HCT116 (cell line): ENCODE measurements at regions not wholly inside any gene's neighbourhood (a gene's known extent, or its start where the extent isn't known, plus 50 kb on each side); places are given as distances from the start of the nearest gene placed in this dataset.

ENCODE experiments used
- ATAC-seq: fragments of 200-7000 bp; cut with Tn5 transposase; 2 replicates; pipeline ENCODE4 v1.9.1; 2020; ENCODE audit warnings: mild to moderate bottlenecking, moderate library complexity
- BruUV-seq: library from RNA; stranded (reverse); fragments of 400-500 nt; replicated peaks from 2 replicates; lab custom pipeline; 2021; lab: Mats Ljungman, UMichigan
- CTCF ChIA-PET: fragments of 300-600 bp; sonication (Branson Sonifier 250); formaldehyde crosslinking; loops from one replicate; lab custom pipeline; 2021; ENCODE audit warnings: antibody characterized with exemption; lab: Charles Lee
- POLR2A ChIA-PET: fragments of 300-600, 350-600 bp; sonication (Branson Sonifier 250); formaldehyde crosslinking; loops from one replicate; lab custom pipeline; 2021; ENCODE audit warnings: antibody characterized with exemption; lab: Charles Lee
- RAD21 ChIA-PET, 2 experiments: fragments of 300-600 bp; sonication (Branson Sonifier 250); formaldehyde crosslinking; loops; one replicate each; lab custom pipeline; 2023; ENCODE audit warnings: low total read pairs in 2 of 2; ENCODE audit not compliant: uncharacterized antibody in 2 of 2, unreplicated experiment in 2 of 2, low non-redundant PET in 1 of 2; lab: Charles Lee
- DNase-seq: peaks from one replicate; pipeline ENCODE4 v3.0.0-alpha.2; 2010; ENCODE audit warnings: low read depth, low spot score
- H2AFZ ChIP-seq: fragments of 200-600 bp; shearing (Covaris generic), sonication (generic); 2 replicates; pipeline ENCODE4 v1.6.1; 2017; ENCODE audit warnings: low read depth, mixed run types, mixed read lengths, antibody characterized with exemption, low read length; ENCODE audit not compliant: poor library complexity, severe bottlenecking
- H3K27ac ChIP-seq: 2 replicates; pipeline ENCODE4 v1.5.1; 2012; ENCODE audit warnings: low read depth, low read length
- H3K27me3 ChIP-seq: fragments of 200-600 bp; sonication (generic); 2 replicates; pipeline ENCODE4 v1.6.1; 2016; ENCODE audit warnings: mixed run types, low read length, mixed read lengths; ENCODE audit not compliant: insufficient read depth
- H3K36me3 ChIP-seq, 2 experiments: fragments of 200-500 bp in 1 of 2; fragments of 200-600 bp in 1 of 2; sonication (Bioruptor generic) in 1 of 2; sonication (generic) in 1 of 2; 2 replicates each; pipeline versions ENCODE4 v1.5.1 to v1.6.1; 2014 to 2016; ENCODE audit warnings: low read length in 2 of 2, inconsistent platforms in 1 of 2, mixed read lengths in 1 of 2, mixed run types in 1 of 2; ENCODE audit not compliant: insufficient read depth in 2 of 2, control insufficient read depth in 1 of 2
- H3K4me1 ChIP-seq, 2 experiments: fragments of 200-600 bp in 1 of 2; sonication (generic) in 1 of 2; 2 replicates each; pipeline versions ENCODE4 v1.5.1 to v1.6.1; 2012 to 2017; ENCODE audit warnings: low read length in 2 of 2, inconsistent platforms in 1 of 2, mild to moderate bottlenecking in 1 of 2, mixed read lengths in 1 of 2, mixed run types in 1 of 2, moderate library complexity in 1 of 2; ENCODE audit not compliant: insufficient read depth in 2 of 2, control insufficient read depth in 1 of 2
- H3K4me2 ChIP-seq: fragments of 200-600 bp; sonication (generic); 2 replicates; pipeline ENCODE4 v1.6.1; 2017; ENCODE audit warnings: mixed run types, low read length, mixed read lengths
- H3K4me3 ChIP-seq, 2 experiments: fragments of 200-600 bp in 1 of 2; sonication (generic) in 1 of 2; replicated peaks in 1 of 2; 2 replicates each; pipeline ENCODE4 v1.5.1; 2011 to 2016; ENCODE audit warnings: low read length in 2 of 2, control low read depth in 1 of 2, low read depth in 1 of 2, mild to moderate bottlenecking in 1 of 2, mixed read lengths in 1 of 2, mixed run types in 1 of 2
- H3K79me2 ChIP-seq: fragments of 200-600 bp; sonication (generic); 2 replicates; pipeline ENCODE4 v1.6.1; 2017; ENCODE audit warnings: mild to moderate bottlenecking, mixed run types, low read length, moderate library complexity, mixed read lengths; ENCODE audit not compliant: insufficient read depth
- H3K9ac ChIP-seq: fragments of 200-600 bp; sonication (generic); 2 replicates; pipeline ENCODE4 v1.6.1; 2016; ENCODE audit warnings: low read length, mixed read lengths
- H3K9me2 ChIP-seq: fragments of 200-600 bp; sonication (generic), shearing (Covaris generic); 2 replicates; pipeline ENCODE4 v1.6.1; 2017; ENCODE audit warnings: mixed run types, mild to moderate bottlenecking, moderate library complexity; ENCODE audit not compliant: insufficient read depth
- H3K9me3 ChIP-seq, 2 experiments: fragments of 200-500 bp in 1 of 2; fragments of 200-600 bp in 1 of 2; sonication (Bioruptor generic) in 1 of 2; sonication (generic) in 1 of 2; 2 replicates each; pipeline ENCODE4 v1.6.1; 2014 to 2017; ENCODE audit warnings: low read length in 2 of 2, mixed read lengths in 2 of 2, inconsistent platforms in 1 of 2, low read depth in 1 of 2, mild to moderate bottlenecking in 1 of 2, mixed run types in 1 of 2, moderate library complexity in 1 of 2; ENCODE audit not compliant: control insufficient read depth in 1 of 2, insufficient read depth in 1 of 2
- H4K20me1 ChIP-seq: fragments of 200-600 bp; sonication (generic), shearing (Covaris generic); 2 replicates; pipeline ENCODE4 v1.6.1; 2017; ENCODE audit warnings: mixed run types, mild to moderate bottlenecking, moderate library complexity; ENCODE audit not compliant: insufficient read depth
- ATF3 ChIP-seq: IDR thresholded peaks from 2 replicates; pipeline ENCODE4 v1.6.1; 2012
- CEBPB ChIP-seq: IDR thresholded peaks from 2 replicates; pipeline ENCODE4 v1.6.1; 2012; ENCODE audit warnings: low read depth
- CTCF ChIP-seq, 3 experiments: fragments of 200-600 bp in 1 of 3; sonication (generic) in 1 of 3; IDR thresholded peaks in 2 of 3; conservative IDR thresholded peaks in 1 of 3; 2 replicates each; pipeline ENCODE4 v1.5.1; 2012 to 2017; ENCODE audit warnings: low read depth in 2 of 3, low read length in 2 of 3, antibody characterized with exemption in 1 of 3, borderline replicate concordance in 1 of 3, control low read depth in 1 of 3, mild to moderate bottlenecking in 1 of 3, mixed read lengths in 1 of 3, mixed run types in 1 of 3, moderate library complexity in 1 of 3; ENCODE audit not compliant: insufficient read depth in 1 of 3
- ELF1 ChIP-seq: IDR thresholded peaks from 2 replicates; pipeline ENCODE4 v1.6.1; 2012; ENCODE audit warnings: low read depth, borderline replicate concordance
- MAX ChIP-seq: IDR thresholded peaks from 2 replicates; pipeline ENCODE4 v1.6.1; 2012
- REST ChIP-seq: IDR thresholded peaks from 2 replicates; pipeline ENCODE4 v1.6.1; 2012; ENCODE audit warnings: low read depth
- SP1 ChIP-seq: IDR thresholded peaks from 2 replicates; pipeline ENCODE4 v1.6.1; 2012; ENCODE audit warnings: low read depth
- TCF7L2 ChIP-seq: IDR thresholded peaks from 2 replicates; pipeline ENCODE4 v1.7.0; 2011; ENCODE audit warnings: borderline replicate concordance, inconsistent platforms; ENCODE audit not compliant: insufficient read depth, insufficient read length; ENCODE audit errors: extremely low read depth
- YY1 ChIP-seq: IDR thresholded peaks from 2 replicates; pipeline ENCODE4 v1.6.1; 2011; ENCODE audit warnings: low read length, low read depth, moderate library complexity, mild to moderate bottlenecking; ENCODE audit not compliant: insufficient replicate concordance; ENCODE audit errors: extremely low read depth
- ZFX ChIP-seq: fragments of 450-650 bp; IDR thresholded peaks from 2 replicates; pipeline ENCODE4 v1.6.1; 2017
- ZNF274 ChIP-seq: fragments of 200-500 bp; sonication (Bioruptor generic); IDR thresholded peaks from 2 replicates; pipeline ENCODE4 v1.6.1; 2014; ENCODE audit warnings: mild to moderate bottlenecking, low read depth, low read length, inconsistent platforms
- intact Hi-C: fragments of 100-400 bp; cut with micrococcal nuclease; formaldehyde crosslinking; loops from 2 replicates; pipeline ENCODE4 v1.10.0; 2022

GRCh38 chr21:23789864-23790263, 1817.4 kb downstream of the MRPL39 start:
- ATAC-seq (no peak), DNase-seq (no peak)
- H3K4me3 ChIP-seq = no peak overlapping the region
- ChIA-PET RAD21 (no interaction called here), CTCF (no interaction called here), POLR2A (no interaction called here)
- intact Hi-C loops = no loop called here
- no peaks in the 10 kb centered on the region for H4K20me1 ChIP-seq
- TF ChIP-seq MAX = no peak
- no peak for TF ChIP-seq ELF1
- TF ChIP-seq REST = no peak
- no peak for TF ChIP-seq TCF7L2
- H3K4me1 ChIP-seq = no peaks in the 10 kb centered on the region
- H3K79me2 ChIP-seq = no peaks in the 10 kb centered on the region
- no peak overlapping the region for H3K4me2 ChIP-seq
- BruUV-seq = no TSS peak
- H2AFZ ChIP-seq = no peak overlapping the region
- H3K9me2 ChIP-seq = no peaks in the 10 kb centered on the region
- H3K9me3 ChIP-seq = peaks cover 12 to 16% of the 10 kb centered on the region in 2 experiments; a peak in 2 of 4 replicates
- H3K27ac ChIP-seq = no peak overlapping the region
- H3K9ac ChIP-seq = no peak overlapping the region
- H3K27me3 ChIP-seq = no peaks in the 10 kb centered on the region
- no peaks in the 10 kb centered on the region for H3K36me3 ChIP-seq

- CTCF ChIA-PET = no interaction called here
- Histone ChIP-seq H4K20me1 (no peaks in the 10 kb centered on the region), H3K27ac (no peak overlapping the region), H3K9me2 (no peaks in the 10 kb centered on the region), H3K9ac (no peak overlapping the region), H3K4me3 (no peak overlapping the region), H3K27me3 (no peaks in the 10 kb centered on the region), H3K9me3 (peaks cover 0 to 21% of the 10 kb centered on the region in 2 experiments; a peak in 3 of 4 replicates), H3K4me1 (no peaks in the 10 kb centered on the region), H2AFZ (no peak overlapping the region), H3K36me3 (no peaks in the 10 kb centered on the region), H3K79me2 (no peaks in the 10 kb centered on the region), H3K4me2 (no peak overlapping the region)
- RAD21 ChIA-PET = no interaction called here
- intact Hi-C loops = no loop called here
- DNase-seq (no peak), ATAC-seq (no peak)
- POLR2A ChIA-PET = no interaction called here
- no TSS peak for BruUV-seq
- no peak for TF ChIP-seq ATF3
- TF ChIP-seq ZFX = no peak
- no peak for TF ChIP-seq MAX
- no peak for TF ChIP-seq ZNF274
- no peak for TF ChIP-seq YY1
- no peak for TF ChIP-seq SP1
- no peak for TF ChIP-seq CEBPB
- TF ChIP-seq TCF7L2 = no peak
- TF ChIP-seq CTCF (IDR thresholded peaks at IDR 0.05 in 2 of 3, conservative IDR thresholded peaks at IDR 0.05 in 1 of 3; ENCODE audit: borderline replicate concordance in 1 of 3, insufficient read depth in 1 of 3, low read depth in 2 of 3, low read length in 2 of 3) = no peak
Observed at GRCh38 chr21:23780326-23780725, 1827.0 kb downstream of the MRPL39 start.
